ENCODE measurements at regions not wholly inside any gene's neighbourhood (a gene's known extent, or its start where the extent isn't known, plus 50 kb on each side); places are given as distances from the start of the nearest gene placed in this dataset.
A peak's percentile ranks its signal among the peaks of the same experiment; 100 is the strongest.

GRCh38 chr17:71237903-71238538, 882.8 kb upstream of the SOX9 start:
- peak; percentile 93 for DNase-seq

GRCh38 chr17:71247441-71248015, 873.3 kb upstream of the SOX9 start:
- DNase-seq: no peak

GRCh38 chr17:71251276-71251675, 869.5 kb upstream of the SOX9 start:
- no peak for DNase-seq

- no peak for DNase-seq
These were observed 868.9 kb upstream of the SOX9 start for GRCh38 chr17:71251951-71252350.

- DNase-seq: no peak
These were observed 868.4 kb upstream of the SOX9 start for GRCh38 chr17:71252436-71252835.

- DNase-seq: no peak
These were observed 863.7 kb upstream of the SOX9 start for GRCh38 chr17:71257096-71257495.

- DNase-seq: peak; percentile 58
These were observed 860.4 kb upstream of the SOX9 start for GRCh38 chr17:71260366-71260940.

GRCh38 chr17:71262586-71262985, 858.2 kb upstream of the SOX9 start:
- DNase-seq: no peak

GRCh38 chr17:71267668-71268067, 853.2 kb upstream of the SOX9 start:
- DNase-seq: no peak

GRCh38 chr17:71269201-71269600, 851.6 kb upstream of the SOX9 start:
- DNase-seq: no peak

GRCh38 chr17:71273441-71273840, 847.4 kb upstream of the SOX9 start:
- no peak for DNase-seq

GRCh38 chr17:71276079-71276478, 844.7 kb upstream of the SOX9 start:
- no peak for DNase-seq

- no peak for DNase-seq
These were observed 837.3 kb upstream of the SOX9 start for GRCh38 chr17:71283486-71283885.

GRCh38 chr17:71284032-71284755, 836.6 kb upstream of the SOX9 start:
- DNase-seq: no peak

- no peak for DNase-seq
These were observed 834.2 kb upstream of the SOX9 start for GRCh38 chr17:71286625-71287024.

GRCh38 chr17:71287071-71287823, 833.6 kb upstream of the SOX9 start:
- DNase-seq: no peak

GRCh38 chr17:71292006-71292405, 828.8 kb upstream of the SOX9 start:
- DNase-seq: no peak

GRCh38 chr17:71296005-71296404, 824.8 kb upstream of the SOX9 start:
- no peak for DNase-seq

- DNase-seq: no peak
These were observed 819.8 kb upstream of the SOX9 start for GRCh38 chr17:71301063-71301462.

- DNase-seq: no peak
These were observed 817.9 kb upstream of the SOX9 start for GRCh38 chr17:71302721-71303549.

- no peak for DNase-seq
These were observed 816.2 kb upstream of the SOX9 start for GRCh38 chr17:71304498-71305158.

- DNase-seq: no peak
These were observed 807.0 kb upstream of the SOX9 start for GRCh38 chr17:71313866-71314265.

Measured in NCI-H2227 treated with DMSO at 0.1 percent for 48 hours (cell line).